ENCODE measurements at regions not wholly inside any gene's neighbourhood (a gene's known extent, or its start where the extent isn't known, plus 50 kb on each side); places are given as distances from the start of the nearest gene placed in this dataset.

- no peak for TF ChIP-seq CBFB (CRISPR knock-in tag; IDR thresholded peaks at IDR 0.05; ENCODE audit: low read depth)
- no peak for TF ChIP-seq NFATC4 (CRISPR knock-in tag; IDR thresholded peaks at IDR 0.05)
- TF ChIP-seq OVOL2 (CRISPR knock-in tag; IDR thresholded peaks at IDR 0.05; ENCODE audit: borderline replicate concordance), result no peak
- no peak for TF ChIP-seq IRF2 (CRISPR knock-in tag; IDR thresholded peaks at IDR 0.05; ENCODE audit: borderline replicate concordance, low read depth)
- TF ChIP-seq, protein P1, sequence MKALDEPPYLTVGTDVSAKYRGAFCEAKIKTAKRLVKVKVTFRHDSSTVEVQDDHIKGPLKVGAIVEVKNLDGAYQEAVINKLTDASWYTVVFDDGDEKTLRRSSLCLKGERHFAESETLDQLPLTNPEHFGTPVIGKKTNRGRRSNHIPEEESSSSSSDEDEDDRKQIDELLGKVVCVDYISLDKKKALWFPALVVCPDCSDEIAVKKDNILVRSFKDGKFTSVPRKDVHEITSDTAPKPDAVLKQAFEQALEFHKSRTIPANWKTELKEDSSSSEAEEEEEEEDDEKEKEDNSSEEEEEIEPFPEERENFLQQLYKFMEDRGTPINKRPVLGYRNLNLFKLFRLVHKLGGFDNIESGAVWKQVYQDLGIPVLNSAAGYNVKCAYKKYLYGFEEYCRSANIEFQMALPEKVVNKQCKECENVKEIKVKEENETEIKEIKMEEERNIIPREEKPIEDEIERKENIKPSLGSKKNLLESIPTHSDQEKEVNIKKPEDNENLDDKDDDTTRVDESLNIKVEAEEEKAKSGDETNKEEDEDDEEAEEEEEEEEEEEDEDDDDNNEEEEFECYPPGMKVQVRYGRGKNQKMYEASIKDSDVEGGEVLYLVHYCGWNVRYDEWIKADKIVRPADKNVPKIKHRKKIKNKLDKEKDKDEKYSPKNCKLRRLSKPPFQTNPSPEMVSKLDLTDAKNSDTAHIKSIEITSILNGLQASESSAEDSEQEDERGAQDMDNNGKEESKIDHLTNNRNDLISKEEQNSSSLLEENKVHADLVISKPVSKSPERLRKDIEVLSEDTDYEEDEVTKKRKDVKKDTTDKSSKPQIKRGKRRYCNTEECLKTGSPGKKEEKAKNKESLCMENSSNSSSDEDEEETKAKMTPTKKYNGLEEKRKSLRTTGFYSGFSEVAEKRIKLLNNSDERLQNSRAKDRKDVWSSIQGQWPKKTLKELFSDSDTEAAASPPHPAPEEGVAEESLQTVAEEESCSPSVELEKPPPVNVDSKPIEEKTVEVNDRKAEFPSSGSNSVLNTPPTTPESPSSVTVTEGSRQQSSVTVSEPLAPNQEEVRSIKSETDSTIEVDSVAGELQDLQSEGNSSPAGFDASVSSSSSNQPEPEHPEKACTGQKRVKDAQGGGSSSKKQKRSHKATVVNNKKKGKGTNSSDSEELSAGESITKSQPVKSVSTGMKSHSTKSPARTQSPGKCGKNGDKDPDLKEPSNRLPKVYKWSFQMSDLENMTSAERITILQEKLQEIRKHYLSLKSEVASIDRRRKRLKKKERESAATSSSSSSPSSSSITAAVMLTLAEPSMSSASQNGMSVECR (CRISPR knock-in tag; IDR thresholded peaks at IDR 0.05; ENCODE audit: borderline replicate concordance), result no peak
- no peak for TF ChIP-seq FOXP4 (CRISPR knock-in tag; IDR thresholded peaks at IDR 0.05)
- no peak for TF ChIP-seq HMGA2 (CRISPR knock-in tag; IDR thresholded peaks at IDR 0.05)
- TF ChIP-seq TCF7 (CRISPR knock-in tag; IDR thresholded peaks at IDR 0.05; ENCODE audit: low read depth), result no peak
- no peak for TF ChIP-seq ETV6 (CRISPR knock-in tag; IDR thresholded peaks at IDR 0.05)
- TF ChIP-seq ATF6 (CRISPR knock-in tag; IDR thresholded peaks at IDR 0.05), result no peak
- TF ChIP-seq, protein P2, sequence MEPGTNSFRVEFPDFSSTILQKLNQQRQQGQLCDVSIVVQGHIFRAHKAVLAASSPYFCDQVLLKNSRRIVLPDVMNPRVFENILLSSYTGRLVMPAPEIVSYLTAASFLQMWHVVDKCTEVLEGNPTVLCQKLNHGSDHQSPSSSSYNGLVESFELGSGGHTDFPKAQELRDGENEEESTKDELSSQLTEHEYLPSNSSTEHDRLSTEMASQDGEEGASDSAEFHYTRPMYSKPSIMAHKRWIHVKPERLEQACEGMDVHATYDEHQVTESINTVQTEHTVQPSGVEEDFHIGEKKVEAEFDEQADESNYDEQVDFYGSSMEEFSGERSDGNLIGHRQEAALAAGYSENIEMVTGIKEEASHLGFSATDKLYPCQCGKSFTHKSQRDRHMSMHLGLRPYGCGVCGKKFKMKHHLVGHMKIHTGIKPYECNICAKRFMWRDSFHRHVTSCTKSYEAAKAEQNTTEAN (CRISPR knock-in tag; IDR thresholded peaks at IDR 0.05), result no peak
- TF ChIP-seq TEAD4 (CRISPR knock-in tag; IDR thresholded peaks at IDR 0.05), result no peak
- no peak for TF ChIP-seq MYBL2 (CRISPR knock-in tag; IDR thresholded peaks at IDR 0.05)
- no peak for TF ChIP-seq ZNF121 (CRISPR knock-in tag; IDR thresholded peaks at IDR 0.05)
- no peak for TF ChIP-seq EMX1 (CRISPR knock-in tag; IDR thresholded peaks at IDR 0.05)
- TF ChIP-seq ESRRA (CRISPR knock-in tag; IDR thresholded peaks at IDR 0.05; ENCODE audit: borderline replicate concordance), result no peak
- no peak for TF ChIP-seq NR1H2 (CRISPR knock-in tag; IDR thresholded peaks at IDR 0.05)
- TF ChIP-seq NR2C2 (CRISPR knock-in tag; IDR thresholded peaks at IDR 0.05), result no peak
- no peaks in the 10 kb centered on the region for H3K9me3 Mint-ChIP-seq
- H3K27me3 Mint-ChIP-seq (ENCODE audit: low read depth), result no peaks in the 10 kb centered on the region
- H3K4me1 Mint-ChIP-seq, result 0 out of 2 replicates have a peak, but pooled peaks cover 4% of the 10 kb centered on the region
- ATAC-seq, result no peak
- H3K4me3 Mint-ChIP-seq, result no peak overlapping the region
- ChIA-PET CTCF (interaction anchor here (0.6 to 4.6 kb wide), 19 partner anchors 18 to 187 kb away, joined by 3 to 120 read pairs (median 9); partner anchors contain the start of gene SPSB1), POLR2A (no interaction called here)
- H3K27ac Mint-ChIP-seq, result no peak overlapping the region
- no peak for DNase-seq (ENCODE audit: low spot score)
- H3K36me3 Mint-ChIP-seq, result no peaks in the 10 kb centered on the region
Observed at GRCh38 chr1:9454494-9455066, 84.7 kb upstream of the SLC25A33 start.

All from WTC11 (cell line).